Skeletal muscle satellite cell (primary cell): ENCODE measurements at regions not wholly inside any gene's neighbourhood (a gene's known extent, or its start where the extent isn't known, plus 50 kb on each side); places are given as distances from the start of the nearest gene placed in this dataset.

Source experiments
- H3K27me3 ChIP-seq: 2 replicates; pipeline ENCODE4 v1.7.0; 2013; ENCODE audit warnings: low read length; ENCODE audit not compliant: control insufficient read depth, insufficient read depth
- H3K36me3 ChIP-seq: 2 replicates; pipeline ENCODE4 v1.7.0; 2013; ENCODE audit warnings: mild to moderate bottlenecking, control low read depth, low read length; ENCODE audit not compliant: insufficient read depth
- H3K4me1 ChIP-seq: 2 replicates; pipeline ENCODE4 v1.7.0; 2013; ENCODE audit warnings: low read length; ENCODE audit not compliant: control insufficient read depth, insufficient read depth
- H3K4me2 ChIP-seq: 2 replicates; pipeline ENCODE4 v1.7.0; 2013; ENCODE audit warnings: mild to moderate bottlenecking, low read length
- H3K4me3 ChIP-seq: 2 replicates; pipeline ENCODE4 v1.7.0; 2013; ENCODE audit warnings: low read length
- H3K9ac ChIP-seq: 2 replicates; pipeline ENCODE4 v1.7.0; 2013; ENCODE audit warnings: mild to moderate bottlenecking, low read depth, low read length, moderate library complexity
- H3K9me3 ChIP-seq: replicated peaks from 2 replicates; pipeline ENCODE4 v1.7.0; 2013; ENCODE audit warnings: mild to moderate bottlenecking, control low read depth, low read length

DNA sequence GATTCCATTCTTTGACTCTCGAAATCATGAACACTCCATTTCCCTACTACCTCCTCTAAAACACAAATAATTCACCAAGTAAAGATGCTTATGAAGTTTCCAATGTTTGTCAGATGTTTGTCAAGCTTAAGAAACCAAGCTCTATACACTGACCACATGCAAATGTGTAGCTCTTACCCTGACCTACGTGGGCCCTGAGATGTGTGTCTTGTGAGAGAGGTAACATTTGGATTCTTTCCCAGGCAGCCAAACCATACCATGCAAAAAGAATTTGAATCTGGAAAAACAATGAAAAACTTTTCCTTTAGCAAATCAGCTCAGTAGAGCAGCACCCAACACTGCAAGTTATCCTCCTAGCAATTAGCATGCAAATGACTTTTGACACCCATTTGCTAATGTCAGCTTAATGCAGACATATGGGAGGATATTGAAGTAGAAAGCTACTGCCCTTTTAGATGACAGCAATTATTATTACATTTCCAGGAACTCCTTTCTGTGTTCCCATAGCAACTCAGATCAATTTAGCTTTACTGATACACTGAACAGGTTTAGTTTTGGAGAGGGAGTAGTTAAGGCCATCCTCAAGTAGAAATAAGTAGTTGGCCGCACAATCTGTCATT, 83.2 kb upstream of the RGS4 start:
- H3K9me3 ChIP-seq, result no peaks in the 10 kb centered on the region
- peaks cover 52% of the 10 kb centered on the region for H3K4me1 ChIP-seq
- H3K4me3 ChIP-seq, result no peak overlapping the region
- no peaks in the 10 kb centered on the region for H3K36me3 ChIP-seq
- no peak overlapping the region for H3K4me2 ChIP-seq
- no peaks in the 10 kb centered on the region for H3K27me3 ChIP-seq
- no peak overlapping the region for H3K9ac ChIP-seq

DNA sequence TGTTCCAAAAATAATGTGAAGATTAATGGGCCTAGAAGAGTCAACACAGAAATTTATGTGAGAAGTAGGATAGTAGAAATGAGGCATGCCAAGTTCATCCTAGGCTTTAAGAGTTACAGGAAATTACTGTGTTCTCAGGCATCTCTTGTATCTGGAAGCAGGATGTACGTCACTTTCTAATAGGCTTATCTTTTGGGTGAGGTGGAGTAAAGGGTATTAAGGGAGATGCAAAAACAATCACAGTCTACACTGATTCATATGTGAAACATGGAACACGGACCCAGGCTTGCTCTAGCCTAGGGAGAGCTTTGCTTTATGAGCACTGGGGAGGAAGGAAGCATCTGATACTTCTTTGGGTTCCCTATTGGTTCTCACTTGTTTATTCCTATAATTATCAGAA, 84.5 kb upstream of the RGS4 start:
- Histone ChIP-seq H3K9ac (no peak overlapping the region), H3K4me1 (peaks cover 52% of the 10 kb centered on the region), H3K36me3 (no peaks in the 10 kb centered on the region), H3K9me3 (no peaks in the 10 kb centered on the region), H3K4me2 (no peak overlapping the region), H3K27me3 (no peaks in the 10 kb centered on the region), H3K4me3 (no peak overlapping the region)

DNA sequence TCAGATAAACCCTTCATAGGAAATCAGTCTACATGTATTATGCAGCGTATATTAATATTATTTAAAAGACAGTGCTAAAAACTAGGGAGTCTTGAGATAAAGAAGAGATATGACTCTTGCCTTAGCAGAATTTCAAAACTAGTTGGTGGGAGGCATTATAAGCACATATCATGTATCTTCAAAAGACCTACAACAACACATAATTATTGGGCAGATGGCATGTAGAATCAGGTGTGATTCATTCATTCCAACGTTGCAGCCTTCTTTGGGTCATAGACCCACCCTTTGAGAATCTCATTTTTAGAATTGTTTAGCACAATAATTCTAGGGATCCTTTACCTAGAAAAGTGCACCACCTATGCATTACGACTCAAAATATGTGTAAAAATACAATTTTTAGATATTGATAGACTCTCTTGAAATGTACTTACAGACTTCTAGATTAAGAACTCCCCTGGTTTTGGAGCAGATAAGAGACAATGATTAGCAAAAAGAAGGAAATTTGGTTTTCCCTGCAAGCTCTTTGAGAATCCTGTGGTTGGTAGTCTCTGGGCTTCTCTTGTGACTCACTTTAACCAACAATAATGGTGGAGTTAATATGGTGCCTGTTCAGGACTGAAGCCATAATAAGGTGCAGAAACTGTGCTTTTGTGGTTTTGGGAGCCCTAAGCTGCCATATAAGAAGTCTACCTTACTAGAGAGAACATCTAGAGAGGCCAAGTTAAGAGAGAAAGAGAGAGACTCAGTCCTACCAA, 85.3 kb upstream of the RGS4 start:
- Histone ChIP-seq H3K27me3 (no peaks in the 10 kb centered on the region), H3K4me2 (no peak overlapping the region), H3K9me3 (no peaks in the 10 kb centered on the region), H3K36me3 (no peaks in the 10 kb centered on the region), H3K4me3 (no peak overlapping the region), H3K4me1 (peaks cover 52% of the 10 kb centered on the region), H3K9ac (peak overlapping the region; percentile 14)

DNA sequence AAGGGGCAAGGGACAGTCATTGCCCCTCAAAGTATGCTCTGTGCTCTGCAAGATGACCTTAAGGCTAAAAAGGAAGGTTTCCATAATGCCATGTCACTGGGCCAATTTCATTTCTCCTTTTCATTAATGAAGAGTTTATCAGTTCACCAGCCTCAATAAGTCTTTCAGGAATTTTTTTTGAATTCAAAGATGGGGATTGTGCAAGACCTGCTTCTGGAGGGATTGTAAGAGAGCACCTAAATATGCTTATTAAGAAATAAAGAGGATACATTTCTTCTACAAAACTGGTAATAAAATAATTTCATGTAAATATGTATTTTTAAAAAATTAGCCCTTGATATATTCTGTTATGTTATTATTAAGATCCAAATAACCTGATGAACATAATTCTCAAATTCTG, 86.8 kb upstream of the RGS4 start:
- Histone ChIP-seq H3K9ac (no peak overlapping the region), H3K27me3 (no peaks in the 10 kb centered on the region), H3K4me1 (peaks cover 39% of the 10 kb centered on the region), H3K36me3 (no peaks in the 10 kb centered on the region), H3K4me2 (no peak overlapping the region), H3K9me3 (no peaks in the 10 kb centered on the region), H3K4me3 (no peak overlapping the region)

DNA sequence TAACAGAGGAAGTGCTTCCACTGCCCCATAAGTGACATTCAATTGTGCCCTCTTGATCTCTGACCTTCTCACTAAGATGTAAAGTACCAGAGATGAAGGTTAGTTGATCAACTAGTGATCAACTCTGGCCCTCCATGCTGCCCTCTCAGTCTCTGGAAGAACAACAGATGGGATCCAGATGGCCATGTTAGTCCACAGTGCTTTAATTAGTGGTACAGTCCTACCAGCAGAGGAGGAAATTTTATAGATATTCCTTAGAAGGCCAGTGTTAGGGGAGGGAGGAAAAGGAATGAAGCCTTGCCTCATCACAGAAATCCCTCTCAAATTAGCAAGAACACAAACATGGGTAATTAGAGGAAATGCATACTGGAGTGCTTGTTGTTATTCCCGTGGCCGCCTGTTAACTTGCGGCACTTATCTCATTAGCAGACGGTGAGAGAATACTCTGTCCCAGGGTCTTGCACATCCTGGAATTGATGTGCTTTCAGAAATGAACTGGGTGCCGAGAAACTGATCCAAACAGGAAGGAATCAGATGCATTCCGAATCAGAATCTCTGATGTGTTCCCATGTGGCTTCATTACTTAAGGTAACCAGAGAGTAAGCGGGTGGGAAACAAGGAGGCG, 91.1 kb upstream of the RGS4 start:
- Histone ChIP-seq H3K4me1 (peaks cover 20% of the 10 kb centered on the region), H3K27me3 (no peaks in the 10 kb centered on the region), H3K4me2 (no peak overlapping the region), H3K9me3 (peaks cover 4% of the 10 kb centered on the region), H3K9ac (no peak overlapping the region), H3K4me3 (no peak overlapping the region), H3K36me3 (no peaks in the 10 kb centered on the region)

DNA sequence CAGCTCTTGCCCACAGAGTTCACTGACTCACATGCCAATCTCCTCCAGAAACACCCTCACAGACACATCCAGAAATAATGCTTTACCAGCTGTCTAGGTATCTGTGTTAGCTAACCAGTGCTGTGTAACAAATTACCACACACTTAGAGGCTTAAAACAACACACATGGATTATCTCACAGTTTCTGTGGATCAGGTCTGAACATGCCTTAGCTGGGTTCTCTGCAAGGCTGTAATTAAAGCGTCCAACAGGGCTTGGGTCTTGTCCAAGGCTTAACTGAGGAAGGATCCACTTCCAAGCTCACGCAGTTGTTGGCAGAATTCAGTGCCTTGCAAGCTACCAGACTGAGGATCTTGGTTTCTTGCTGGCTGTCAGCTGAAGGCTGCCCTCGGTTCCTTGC, 92.5 kb upstream of the RGS4 start:
- Histone ChIP-seq H3K36me3 (no peaks in the 10 kb centered on the region), H3K27me3 (no peaks in the 10 kb centered on the region), H3K4me3 (no peak overlapping the region), H3K9ac (no peak overlapping the region), H3K9me3 (peaks cover 4% of the 10 kb centered on the region), H3K4me2 (no peak overlapping the region), H3K4me1 (peaks cover 24% of the 10 kb centered on the region)

DNA sequence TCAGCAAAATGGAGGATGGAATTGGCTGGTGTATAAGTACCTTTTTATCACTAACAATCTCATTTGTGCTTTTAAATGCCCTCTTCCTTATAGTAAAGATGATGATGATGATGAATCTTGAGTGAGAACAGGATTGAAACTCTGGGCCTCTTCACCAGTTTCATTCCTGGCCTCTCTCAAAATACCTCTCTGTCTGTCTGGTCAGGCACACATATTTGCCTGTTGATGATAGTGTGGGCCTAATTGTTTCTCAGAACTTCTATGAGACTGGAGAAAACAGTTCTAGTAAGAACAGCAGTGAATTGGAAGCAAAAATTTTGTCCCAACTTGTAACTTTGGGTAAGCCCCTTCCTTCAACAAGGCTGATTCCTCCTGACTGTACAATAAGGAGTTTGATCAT, 94.4 kb upstream of the RGS4 start:
- H3K36me3 ChIP-seq, result no peaks in the 10 kb centered on the region
- no peaks in the 10 kb centered on the region for H3K27me3 ChIP-seq
- H3K4me1 ChIP-seq, result peaks cover 28% of the 10 kb centered on the region
- no peak overlapping the region for H3K4me3 ChIP-seq
- H3K4me2 ChIP-seq, result no peak overlapping the region
- peaks cover 4% of the 10 kb centered on the region for H3K9me3 ChIP-seq
- H3K9ac ChIP-seq, result no peak overlapping the region

DNA sequence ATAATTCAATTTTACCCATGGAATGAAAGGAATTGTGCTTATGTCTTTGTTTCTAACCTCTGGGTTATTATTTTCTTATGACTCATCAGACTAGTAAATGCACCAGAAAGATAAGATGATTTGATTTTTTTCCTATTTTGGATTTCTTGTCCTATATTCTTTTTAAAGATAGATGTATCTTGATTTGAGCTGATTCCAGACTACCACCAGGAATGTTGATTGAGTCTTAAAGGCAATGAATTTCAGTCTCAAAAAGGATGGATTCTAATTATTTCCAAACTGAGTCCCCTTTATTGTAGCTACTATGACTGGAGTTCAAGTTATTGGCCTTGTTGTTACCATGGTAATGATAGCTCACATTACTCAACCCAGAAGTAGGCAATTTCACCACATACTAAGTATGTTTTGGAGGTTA, 95.8 kb upstream of the RGS4 start:
- Histone ChIP-seq H3K27me3 (no peaks in the 10 kb centered on the region), H3K9ac (peak overlapping the region; percentile 36), H3K4me2 (peak overlapping the region; percentile 54), H3K4me1 (peaks cover 32% of the 10 kb centered on the region), H3K36me3 (no peaks in the 10 kb centered on the region), H3K4me3 (no peak overlapping the region), H3K9me3 (peaks cover 4% of the 10 kb centered on the region)

DNA sequence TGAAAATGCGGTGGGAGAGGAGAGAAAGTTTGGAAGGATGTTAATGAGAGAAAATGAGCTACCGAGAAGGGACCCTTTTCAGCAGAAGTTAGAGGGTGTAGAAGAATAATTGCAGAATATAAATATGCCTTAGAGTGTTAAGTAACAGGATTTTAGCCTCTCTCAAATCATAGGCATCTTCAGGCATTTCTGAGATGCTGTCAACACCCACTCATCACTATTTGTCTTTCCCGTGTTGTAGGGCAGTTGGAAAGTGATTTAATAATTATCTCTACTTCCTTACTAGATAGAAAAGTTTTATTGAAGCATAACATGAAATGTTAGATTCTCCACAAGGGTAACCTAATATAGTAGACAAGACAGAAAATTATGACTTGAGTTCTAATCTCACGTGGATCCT, 96.4 kb upstream of the RGS4 start:
- Histone ChIP-seq H3K36me3 (no peaks in the 10 kb centered on the region), H3K4me2 (peak overlapping the region; percentile 54), H3K4me1 (peaks cover 32% of the 10 kb centered on the region), H3K9me3 (peaks cover 4% of the 10 kb centered on the region), H3K4me3 (no peak overlapping the region), H3K9ac (peak overlapping the region; percentile 36), H3K27me3 (no peaks in the 10 kb centered on the region)

DNA sequence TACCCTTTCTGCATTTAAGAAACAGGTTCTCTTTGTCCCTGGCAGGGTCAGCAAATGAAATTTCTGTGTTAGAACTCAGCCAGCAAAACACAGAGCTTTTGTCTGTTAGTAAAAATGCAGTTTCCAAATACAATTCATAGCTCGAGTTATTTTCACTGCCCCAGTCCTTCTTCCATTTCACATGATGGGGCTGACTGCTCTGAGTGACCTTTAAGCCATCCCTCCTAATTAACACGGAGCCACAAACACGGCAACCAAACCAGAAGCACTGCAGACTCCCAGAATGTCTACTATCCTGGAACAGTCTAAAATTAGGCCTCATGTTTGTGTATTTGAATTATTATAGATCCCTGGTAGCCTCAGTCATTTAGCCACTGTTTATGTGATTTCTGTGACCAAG, 99.1 kb upstream of the RGS4 start:
- Histone ChIP-seq H3K9ac (no peak overlapping the region), H3K27me3 (no peaks in the 10 kb centered on the region), H3K36me3 (no peaks in the 10 kb centered on the region), H3K4me2 (no peak overlapping the region), H3K4me1 (peaks cover 32% of the 10 kb centered on the region), H3K9me3 (no peaks in the 10 kb centered on the region), H3K4me3 (no peak overlapping the region)

DNA sequence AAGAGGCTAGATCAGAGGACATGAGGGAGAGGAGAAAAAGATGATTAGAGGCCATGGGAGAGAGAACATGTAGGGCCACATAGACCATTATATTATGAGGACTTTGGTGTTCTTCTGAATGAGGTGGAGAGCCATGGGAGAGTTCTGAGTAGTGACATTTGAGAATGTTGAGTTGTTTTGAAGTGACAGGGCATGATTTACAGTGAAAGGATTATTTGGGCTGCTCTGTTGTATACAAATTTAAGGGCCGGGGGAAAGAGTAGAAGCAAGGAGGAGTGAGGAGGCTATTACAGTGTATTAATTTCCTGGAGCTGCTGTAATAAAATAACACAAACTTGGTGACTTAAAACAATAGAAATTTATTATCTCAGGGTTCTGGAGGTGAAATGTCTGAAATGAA, 102.5 kb upstream of the RGS4 start:
- H3K36me3 ChIP-seq, result no peaks in the 10 kb centered on the region
- H3K4me3 ChIP-seq, result no peak overlapping the region
- H3K27me3 ChIP-seq, result no peaks in the 10 kb centered on the region
- H3K4me1 ChIP-seq, result peaks cover 8% of the 10 kb centered on the region
- no peak overlapping the region for H3K4me2 ChIP-seq
- H3K9me3 ChIP-seq, result no peaks in the 10 kb centered on the region
- no peak overlapping the region for H3K9ac ChIP-seq

DNA sequence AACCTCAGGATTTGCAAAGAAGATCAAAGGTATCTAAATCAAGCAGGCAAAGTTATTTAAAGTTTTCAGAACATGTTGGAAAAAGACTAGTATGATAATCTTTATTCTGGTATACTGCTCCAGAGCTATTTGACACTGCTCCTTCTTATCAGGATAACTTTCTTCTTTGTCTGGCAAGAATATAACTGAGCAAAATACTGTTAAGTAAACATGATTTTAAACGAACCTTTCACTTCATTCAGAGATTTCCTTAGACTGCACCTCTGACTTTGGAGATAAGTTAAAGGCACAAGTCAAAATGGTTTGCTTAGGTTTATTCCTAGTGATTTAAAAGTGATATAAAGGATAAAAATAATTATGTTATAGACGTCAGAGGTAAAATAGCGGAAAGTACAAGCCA, 103.9 kb upstream of the CCDC190 start:
- Histone ChIP-seq H3K4me1 (peaks cover 5% of the 10 kb centered on the region), H3K27me3 (no peaks in the 10 kb centered on the region), H3K36me3 (no peaks in the 10 kb centered on the region), H3K4me2 (no peak overlapping the region), H3K9me3 (no peaks in the 10 kb centered on the region), H3K4me3 (no peak overlapping the region), H3K9ac (no peak overlapping the region)
